NCI-H82 treated with DMSO at 0.1 percent for 48 hours (cell line): ENCODE measurements at regions not wholly inside any gene's neighbourhood (a gene's known extent, or its start where the extent isn't known, plus 50 kb on each side); places are given as distances from the start of the nearest gene placed in this dataset.

ENCODE experiments used
- DNase-seq: peaks from one replicate; lab custom pipeline; 2025; ENCODE audit not compliant: unreplicated experiment; lab: John Stamatoyannopoulos, UW

DNA sequence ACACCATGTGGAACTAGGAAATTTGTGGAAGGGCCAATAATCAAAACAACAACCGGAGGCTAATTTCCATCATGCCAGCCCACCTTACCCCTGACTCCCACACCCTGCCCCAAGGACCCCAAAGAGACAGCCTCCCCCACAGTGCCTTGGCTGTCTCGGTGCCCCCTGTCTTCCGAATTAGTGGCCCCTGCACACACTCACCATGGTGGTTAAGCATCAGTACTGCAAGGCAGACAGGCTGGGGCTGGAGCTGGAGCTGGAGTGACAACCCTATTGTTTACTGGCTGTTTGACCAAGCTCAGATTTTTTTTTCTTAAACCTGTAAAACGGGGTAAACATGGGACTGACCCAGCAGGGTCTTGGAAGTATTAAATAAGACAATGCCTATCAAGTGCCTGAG lies 238.0 kb downstream of the TFAP2C start:
- no peak for DNase-seq

- no peak for DNase-seq
Measured at GRCh38 chr20:56868746-56869145, 239.6 kb downstream of the TFAP2C start.

- no peak for DNase-seq
Measured at GRCh38 chr20:56870271-56870670, 241.2 kb downstream of the TFAP2C start.

- no peak for DNase-seq
Measured at GRCh38 chr20:56871691-56872090, 242.6 kb downstream of the TFAP2C start.

- no peak for DNase-seq
Measured at GRCh38 chr20:56872620-56873458, 243.7 kb downstream of the TFAP2C start.

DNA sequence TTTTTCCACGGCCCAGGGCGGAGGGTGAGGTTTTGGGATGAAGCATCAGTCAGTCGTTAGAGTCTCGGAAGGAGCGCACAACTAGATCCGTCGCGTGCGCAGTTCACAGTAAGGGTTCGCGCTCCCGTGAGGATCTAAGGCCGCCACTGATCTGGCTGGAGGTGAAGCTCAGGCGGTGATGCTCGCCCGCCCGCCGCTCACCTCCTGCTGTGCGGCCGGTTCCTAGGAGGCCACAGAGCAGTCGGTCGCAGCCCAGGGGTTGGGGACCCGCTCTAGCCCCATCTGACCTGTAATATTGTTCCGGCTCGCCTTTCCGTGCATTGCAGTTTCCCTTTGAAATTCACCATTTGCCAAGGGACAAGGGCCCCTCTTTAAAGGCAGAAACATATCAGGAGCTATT lies 244.7 kb downstream of the TFAP2C start:
- DNase-seq: no peak

- DNase-seq: no peak
Measured at GRCh38 chr20:56875052-56875659, 246.1 kb downstream of the TFAP2C start.

- DNase-seq: no peak
Measured at GRCh38 chr20:56875803-56876202, 246.7 kb downstream of the TFAP2C start.

- DNase-seq: no peak
Measured at GRCh38 chr20:56885521-56885920, 256.4 kb downstream of the TFAP2C start.

GRCh38 chr20:56890011-56890410 lies 260.9 kb downstream of the TFAP2C start:
- no peak for DNase-seq

DNA sequence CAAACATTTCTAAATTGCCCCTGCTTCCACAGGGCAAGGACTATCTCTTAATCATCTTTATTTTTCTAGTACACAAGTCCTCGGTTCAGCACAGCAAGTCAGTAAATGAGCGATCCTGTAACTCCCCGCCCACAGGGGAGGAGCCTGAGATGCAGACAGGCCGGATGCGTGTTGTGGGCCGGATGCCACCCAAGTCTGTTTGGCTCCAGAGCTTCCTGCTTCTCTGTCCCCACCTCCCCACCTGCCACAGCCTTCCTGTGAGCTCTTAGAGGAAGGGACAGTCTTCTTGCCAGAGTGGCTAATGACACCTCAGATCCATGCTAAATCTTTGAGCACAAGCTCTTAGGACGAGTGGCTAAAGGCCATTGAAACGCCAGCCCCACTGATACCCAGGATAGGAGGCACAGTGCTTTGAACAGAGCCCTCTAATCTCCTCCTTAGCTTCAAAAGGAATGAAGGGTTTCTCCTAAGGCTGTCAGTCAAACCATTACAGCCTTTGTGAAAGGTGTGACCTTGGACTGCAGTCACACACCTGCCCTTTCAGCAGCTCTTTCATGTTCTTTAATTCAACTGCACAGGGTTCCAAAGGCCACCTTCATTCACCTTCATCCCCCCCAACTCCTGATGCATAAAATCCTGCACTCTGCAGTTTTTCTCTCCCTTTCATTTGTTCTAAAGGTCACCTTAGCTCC lies 264.3 kb downstream of the TFAP2C start:
- DNase-seq: no peak

- no peak for DNase-seq
Measured at GRCh38 chr20:56896447-56896846, 267.3 kb downstream of the TFAP2C start.

DNA sequence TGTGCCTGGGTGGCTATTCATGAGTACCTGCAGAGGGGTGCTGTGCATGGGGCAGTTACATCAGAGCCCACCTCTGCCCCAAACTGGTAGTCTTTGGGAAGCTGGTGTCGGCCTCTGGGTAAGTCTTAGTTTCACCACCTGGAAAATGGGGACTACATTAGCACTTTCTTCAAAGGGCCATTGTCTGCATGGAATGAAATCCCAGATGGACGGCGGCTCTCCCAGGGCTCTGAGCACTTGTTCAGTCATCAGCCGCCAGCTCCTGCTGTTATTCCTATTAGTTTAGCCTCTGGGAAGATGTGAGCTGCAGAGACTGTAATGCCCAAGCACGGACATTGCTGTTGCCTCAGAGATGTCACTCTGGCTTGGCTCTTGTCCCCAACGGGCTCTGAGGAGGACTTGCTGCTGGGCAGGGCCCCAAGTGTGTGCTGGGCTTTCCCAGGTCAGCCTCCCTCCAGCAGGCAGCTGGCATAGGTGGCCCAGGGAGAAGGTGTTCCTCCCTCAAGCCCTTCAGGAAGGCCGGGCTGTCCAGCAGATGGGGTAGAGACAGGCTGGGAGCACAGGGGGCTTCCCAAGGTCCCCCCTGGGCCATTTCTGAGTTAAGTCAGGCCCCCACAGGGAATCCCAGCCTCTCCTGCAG lies 268.3 kb downstream of the TFAP2C start:
- DNase-seq: no peak

GRCh38 chr20:56897958-56898349 lies 268.8 kb downstream of the TFAP2C start:
- no peak for DNase-seq

DNA sequence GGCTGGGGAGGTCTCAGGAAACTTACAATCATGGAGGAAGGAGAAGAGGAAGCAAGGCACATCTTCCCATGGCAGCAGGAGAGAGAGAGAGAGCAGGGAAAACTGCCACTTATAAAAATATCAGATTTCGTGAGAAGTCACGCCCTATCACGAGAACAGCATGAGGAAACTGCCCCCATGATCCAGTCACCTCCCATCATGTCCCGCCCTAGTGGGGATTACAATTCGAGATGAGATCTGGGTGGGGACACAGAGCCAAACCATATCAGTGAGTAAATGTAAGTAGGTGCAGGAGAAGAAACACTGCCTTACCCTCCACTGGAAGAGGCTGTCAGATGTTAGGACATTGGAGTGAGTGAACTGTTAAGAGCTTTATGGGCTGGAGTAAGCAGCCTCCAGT lies 270.4 kb downstream of the TFAP2C start:
- no peak for DNase-seq

DNA sequence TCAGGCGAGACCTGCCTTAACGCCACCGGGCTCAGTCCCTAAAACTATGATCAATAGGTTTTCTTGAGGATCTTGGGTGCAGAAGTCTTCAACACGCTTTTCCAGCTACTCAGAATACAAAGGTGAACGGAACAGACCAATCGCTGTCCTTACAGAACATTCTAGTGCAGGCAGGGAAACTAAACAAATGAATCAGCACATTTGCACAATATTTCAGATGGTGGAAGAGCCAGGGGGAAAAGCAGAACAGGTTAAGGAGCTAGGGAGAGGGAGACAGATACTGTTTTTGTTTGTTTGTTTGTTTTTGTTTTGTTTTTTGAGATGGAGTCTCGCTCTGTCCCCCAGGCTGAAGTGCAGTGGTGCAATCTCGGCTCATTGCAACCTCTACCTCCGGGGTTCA lies 271.1 kb downstream of the TFAP2C start:
- DNase-seq: no peak

DNA sequence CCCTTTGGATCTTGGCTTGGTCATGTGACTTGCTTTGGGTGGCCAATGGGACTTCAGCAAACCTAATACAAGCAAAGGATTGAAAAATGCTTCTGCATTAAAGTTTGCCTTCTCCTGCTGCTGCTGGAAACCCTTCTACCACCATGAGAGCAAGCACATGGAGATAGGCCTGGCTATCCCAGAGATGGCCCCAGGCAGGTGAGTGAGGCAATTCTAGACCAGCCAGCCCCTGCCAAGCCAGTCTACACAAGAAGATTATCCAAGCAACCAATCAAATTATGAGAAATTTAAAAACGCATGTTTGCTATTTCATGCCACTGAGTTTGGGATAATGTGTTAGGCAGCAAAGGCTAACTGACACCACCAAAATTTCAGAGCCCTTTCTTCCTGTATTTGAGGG lies 274.3 kb downstream of the TFAP2C start:
- DNase-seq: no peak

- DNase-seq: no peak
Measured at GRCh38 chr20:56903858-56904257, 274.8 kb downstream of the TFAP2C start.

GRCh38 chr20:56909918-56910714 lies 281.0 kb downstream of the TFAP2C start:
- no peak for DNase-seq

- DNase-seq: no peak
Measured at GRCh38 chr20:56911946-56912345, 282.8 kb downstream of the TFAP2C start.

GRCh38 chr20:56914532-56914931 lies 285.4 kb downstream of the TFAP2C start:
- no peak for DNase-seq
